ENCODE measurements at regions not wholly inside any gene's neighbourhood (a gene's known extent, or its start where the extent isn't known, plus 50 kb on each side); places are given as distances from the start of the nearest gene placed in this dataset.
A peak's percentile ranks its signal among the peaks of the same experiment; 100 is the strongest.

DNA sequence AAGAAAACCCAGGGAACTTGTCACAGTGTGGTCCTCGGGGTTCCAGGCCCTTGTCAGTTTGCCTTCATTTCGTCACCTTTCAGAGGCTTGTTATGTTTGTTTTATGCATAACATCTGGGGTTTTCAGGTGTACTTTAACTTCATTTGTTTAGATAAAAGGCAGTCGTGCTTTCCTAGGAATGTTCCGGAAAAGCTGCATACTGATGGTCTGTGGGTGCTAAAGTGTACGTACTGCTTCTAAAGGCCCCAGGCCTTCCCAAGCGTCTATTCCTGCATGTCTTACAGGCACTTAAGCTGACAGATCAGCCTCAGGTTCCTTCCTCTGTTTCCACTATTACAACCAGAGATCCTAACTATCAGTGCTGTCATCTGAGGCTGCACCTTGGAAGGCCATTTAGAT, 95.6 kb upstream of the ANKH start:
- no peaks in the 10 kb centered on the region for H3K36me3 ChIP-seq (ENCODE audit: control insufficient read depth, insufficient read depth, low read length)
- H3K4me1 ChIP-seq (ENCODE audit: control insufficient read depth, insufficient read depth, low read length, poor library complexity, severe bottlenecking): no peaks in the 10 kb centered on the region
- no peak overlapping the region for H3K4me3 ChIP-seq (ENCODE audit: extremely low read depth, insufficient read depth, low read length, poor library complexity, severe bottlenecking)
- no peak overlapping the region for H3K27ac ChIP-seq (ENCODE audit: low read depth, low read length, severe bottlenecking)
- WGBS, 2 experiments (ENCODE audit: insufficient coverage in 2 of 2): 96 to 98% methylated on average over 6 of the region's 6 CpGs
- no peaks in the 10 kb centered on the region for H3K9me3 ChIP-seq (ENCODE audit: control insufficient read depth, low read length)

DNA sequence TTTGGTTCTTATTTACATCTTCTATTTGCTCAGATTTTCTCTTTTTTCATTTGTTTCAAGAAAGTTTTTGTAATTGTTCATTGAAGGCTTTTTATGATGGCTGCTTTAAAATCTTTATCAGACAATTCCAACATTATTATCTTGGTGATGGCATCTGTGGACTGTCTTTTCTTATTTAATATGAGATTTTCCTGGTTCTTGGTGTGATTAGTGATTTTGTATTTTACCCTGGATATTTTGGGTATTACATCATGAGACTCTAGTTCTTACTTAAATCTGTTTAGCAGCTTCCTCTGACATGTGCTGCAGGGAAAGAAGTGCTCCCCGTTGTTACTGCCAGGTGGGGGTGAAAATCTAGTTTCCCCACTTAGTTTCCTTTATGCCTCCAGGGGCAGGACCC, 94.2 kb upstream of the ANKH start:
- no peaks in the 10 kb centered on the region for H3K4me1 ChIP-seq (ENCODE audit: control insufficient read depth, insufficient read depth, low read length, poor library complexity, severe bottlenecking)
- no peak overlapping the region for H3K27ac ChIP-seq (ENCODE audit: low read depth, low read length, severe bottlenecking)
- no peaks in the 10 kb centered on the region for H3K9me3 ChIP-seq (ENCODE audit: control insufficient read depth, low read length)
- H3K36me3 ChIP-seq (ENCODE audit: control insufficient read depth, insufficient read depth, low read length): no peaks in the 10 kb centered on the region
- 100% methylated on average over 1 of the region's 1 CpG; no CpG with 5 or more reads in 1 of the 2 experiments for WGBS, 2 experiments (ENCODE audit: insufficient coverage in 2 of 2)
- no peak overlapping the region for H3K4me3 ChIP-seq (ENCODE audit: extremely low read depth, insufficient read depth, low read length, poor library complexity, severe bottlenecking)

DNA sequence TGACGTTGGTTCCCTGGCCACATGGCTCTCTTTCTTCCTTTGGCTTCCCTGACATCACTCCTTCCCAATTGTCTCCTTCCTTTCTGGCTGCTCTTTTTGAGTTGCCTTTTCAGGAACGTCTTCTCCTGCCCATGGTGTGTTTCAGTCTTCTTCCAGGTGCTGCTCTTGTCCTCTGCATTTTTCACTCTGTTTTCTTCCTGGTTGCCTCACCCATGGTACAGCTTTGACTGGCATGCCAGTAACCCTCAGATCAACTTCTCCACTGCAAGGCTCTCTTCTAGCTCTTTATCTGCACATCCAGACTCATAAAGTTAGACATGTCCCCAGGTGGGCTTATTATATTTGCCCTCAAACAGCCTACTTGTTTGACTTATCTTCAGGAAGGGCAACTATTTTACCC, 91.0 kb upstream of the ANKH start:
- WGBS, 2 experiments (ENCODE audit: insufficient coverage in 2 of 2): 85 to 88% methylated on average over 2 of the region's 2 CpGs
- no peaks in the 10 kb centered on the region for H3K9me3 ChIP-seq (ENCODE audit: control insufficient read depth, low read length)
- no peaks in the 10 kb centered on the region for H3K36me3 ChIP-seq (ENCODE audit: control insufficient read depth, insufficient read depth, low read length)
- H3K4me3 ChIP-seq (ENCODE audit: extremely low read depth, insufficient read depth, low read length, poor library complexity, severe bottlenecking): no peak overlapping the region
- H3K4me1 ChIP-seq (ENCODE audit: control insufficient read depth, insufficient read depth, low read length, poor library complexity, severe bottlenecking): no peaks in the 10 kb centered on the region
- H3K27ac ChIP-seq (ENCODE audit: low read depth, low read length, severe bottlenecking): no peak overlapping the region

DNA sequence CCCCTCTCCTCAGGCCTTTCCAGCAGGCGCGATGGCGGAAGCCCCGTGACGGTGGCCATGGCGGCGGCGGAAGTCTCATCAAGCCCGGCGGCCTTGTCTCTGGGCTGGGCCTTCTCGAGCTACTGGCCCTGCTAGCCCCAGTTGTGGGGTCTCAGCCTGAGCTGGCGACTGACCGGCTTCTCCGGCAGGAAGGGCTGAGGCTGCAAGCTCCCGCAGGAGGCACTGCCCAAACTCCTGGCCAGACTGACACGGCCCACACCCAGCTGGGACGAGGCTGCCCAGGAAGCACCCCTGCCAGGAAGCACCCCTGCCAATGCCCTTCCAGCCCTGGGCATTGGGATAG, 88.5 kb upstream of the ANKH start:
- Histone ChIP-seq H3K4me3 (ENCODE audit: extremely low read depth, insufficient read depth, low read length, poor library complexity, severe bottlenecking) (no peak overlapping the region), H3K36me3 (ENCODE audit: control insufficient read depth, insufficient read depth, low read length) (no peaks in the 10 kb centered on the region), H3K4me1 (ENCODE audit: control insufficient read depth, insufficient read depth, low read length, poor library complexity, severe bottlenecking) (no peaks in the 10 kb centered on the region), H3K9me3 (ENCODE audit: control insufficient read depth, low read length) (no peaks in the 10 kb centered on the region), H3K27ac (ENCODE audit: low read depth, low read length, severe bottlenecking) (no peak overlapping the region)
- WGBS, 2 experiments (ENCODE audit: insufficient coverage in 2 of 2): 92 to 95% methylated on average over 16 to 17 of the region's 17 CpGs

DNA sequence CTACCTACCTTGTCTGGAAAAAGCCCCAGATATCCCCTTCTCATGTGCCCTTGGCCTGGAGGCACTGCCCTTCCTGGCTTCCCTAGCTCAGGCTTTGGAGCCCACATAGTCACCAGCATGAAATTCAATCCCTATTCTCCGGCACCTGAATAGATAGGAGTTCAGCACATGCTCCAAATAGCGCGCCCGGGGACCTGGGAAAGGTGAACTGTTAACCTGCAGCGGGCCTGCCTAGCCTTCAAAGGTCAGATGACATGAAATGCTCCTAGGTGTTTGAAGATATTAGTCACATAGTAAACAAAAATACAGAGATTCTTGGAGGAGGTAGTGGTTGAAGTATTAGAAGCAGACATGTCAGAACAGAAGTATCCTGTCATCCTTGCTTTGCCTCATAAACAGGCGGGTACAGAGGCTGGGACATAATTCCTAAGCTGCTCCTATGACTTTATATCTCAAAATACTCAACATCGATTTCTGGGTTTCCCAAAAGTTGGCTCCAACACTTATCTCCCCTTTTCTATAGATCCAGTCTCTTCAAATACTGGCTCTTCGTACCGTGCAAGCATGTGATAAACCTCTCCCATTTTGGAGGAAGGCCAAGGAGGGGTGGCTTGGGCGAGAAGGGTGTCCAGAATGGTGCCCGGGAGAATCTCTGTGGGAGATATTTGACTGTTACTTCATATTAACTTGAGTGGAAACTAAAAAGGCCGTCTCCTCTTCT, 88.0 kb upstream of the ANKH start:
- no peak overlapping the region for H3K4me3 ChIP-seq (ENCODE audit: extremely low read depth, insufficient read depth, low read length, poor library complexity, severe bottlenecking)
- no peaks in the 10 kb centered on the region for H3K36me3 ChIP-seq (ENCODE audit: control insufficient read depth, insufficient read depth, low read length)
- WGBS, 2 experiments (ENCODE audit: insufficient coverage in 2 of 2): 88 to 92% methylated on average over 2 to 7 of the region's 12 CpGs
- H3K27ac ChIP-seq (ENCODE audit: low read depth, low read length, severe bottlenecking): no peak overlapping the region
- no peaks in the 10 kb centered on the region for H3K4me1 ChIP-seq (ENCODE audit: control insufficient read depth, insufficient read depth, low read length, poor library complexity, severe bottlenecking)
- H3K9me3 ChIP-seq (ENCODE audit: control insufficient read depth, low read length): no peaks in the 10 kb centered on the region

DNA sequence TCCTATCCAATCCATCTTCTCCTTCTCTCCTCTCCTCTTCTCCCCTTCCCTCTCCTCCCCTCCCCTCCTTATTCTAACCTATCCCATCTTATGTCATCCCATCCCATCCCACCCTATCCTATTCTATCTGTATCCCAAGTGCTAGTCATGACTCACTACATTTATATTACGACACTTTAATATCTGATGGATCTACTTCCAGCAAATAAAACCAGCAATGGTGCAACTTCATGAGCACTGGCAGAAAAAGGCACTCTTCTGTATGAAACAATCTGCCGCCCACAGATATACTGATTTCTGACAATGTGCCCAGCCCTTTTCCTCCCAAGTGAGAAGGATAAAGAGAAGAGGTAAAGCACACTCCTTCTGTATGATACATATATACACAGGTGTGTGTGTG, 86.6 kb upstream of the ANKH start:
- WGBS, 2 experiments (ENCODE audit: insufficient coverage in 2 of 2): 92 to 94% methylated on average over 1 of the region's 2 CpGs
- Histone ChIP-seq H3K4me3 (ENCODE audit: extremely low read depth, insufficient read depth, low read length, poor library complexity, severe bottlenecking) (no peak overlapping the region), H3K9me3 (ENCODE audit: control insufficient read depth, low read length) (no peaks in the 10 kb centered on the region), H3K4me1 (ENCODE audit: control insufficient read depth, insufficient read depth, low read length, poor library complexity, severe bottlenecking) (no peaks in the 10 kb centered on the region), H3K27ac (ENCODE audit: low read depth, low read length, severe bottlenecking) (no peak overlapping the region), H3K36me3 (ENCODE audit: control insufficient read depth, insufficient read depth, low read length) (no peaks in the 10 kb centered on the region)

DNA sequence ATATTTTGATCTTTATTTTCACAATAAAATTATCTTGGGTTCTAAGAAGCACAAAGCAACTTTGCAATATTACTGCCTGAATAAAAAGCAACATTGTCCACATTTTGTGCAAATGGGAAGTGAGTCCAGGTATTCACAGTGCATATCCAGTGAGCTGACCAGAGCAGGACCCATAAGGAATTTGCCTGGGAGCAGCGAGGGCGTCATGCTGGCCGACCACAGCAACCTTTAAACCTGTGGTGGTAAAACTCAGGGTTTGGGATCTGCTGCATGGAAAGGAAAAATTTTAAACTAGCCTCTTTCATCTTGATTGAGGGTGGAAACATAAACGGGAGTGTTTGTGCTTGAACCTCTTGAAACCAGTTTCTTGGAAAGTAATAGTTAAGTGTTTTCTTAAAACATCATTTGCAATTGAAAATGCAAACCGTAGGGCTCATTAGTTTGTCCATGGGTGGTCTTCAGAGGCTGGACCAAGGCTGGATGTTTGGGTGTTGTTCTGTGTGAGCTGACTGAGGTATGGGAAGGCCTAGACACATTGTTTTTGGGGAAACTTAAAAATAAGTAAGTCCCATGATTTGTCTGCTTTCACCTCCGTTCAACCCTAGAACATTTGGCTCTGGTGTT, 85.0 kb upstream of the ANKH start:
- WGBS, 2 experiments (ENCODE audit: insufficient coverage in 2 of 2): 38 to 48% methylated on average over 5 of the region's 6 CpGs
- Histone ChIP-seq H3K4me1 (ENCODE audit: control insufficient read depth, insufficient read depth, low read length, poor library complexity, severe bottlenecking) (no peaks in the 10 kb centered on the region), H3K36me3 (ENCODE audit: control insufficient read depth, insufficient read depth, low read length) (no peaks in the 10 kb centered on the region), H3K9me3 (ENCODE audit: control insufficient read depth, low read length) (no peaks in the 10 kb centered on the region), H3K4me3 (ENCODE audit: extremely low read depth, insufficient read depth, low read length, poor library complexity, severe bottlenecking) (no peak overlapping the region), H3K27ac (ENCODE audit: low read depth, low read length, severe bottlenecking) (no peak overlapping the region)

DNA sequence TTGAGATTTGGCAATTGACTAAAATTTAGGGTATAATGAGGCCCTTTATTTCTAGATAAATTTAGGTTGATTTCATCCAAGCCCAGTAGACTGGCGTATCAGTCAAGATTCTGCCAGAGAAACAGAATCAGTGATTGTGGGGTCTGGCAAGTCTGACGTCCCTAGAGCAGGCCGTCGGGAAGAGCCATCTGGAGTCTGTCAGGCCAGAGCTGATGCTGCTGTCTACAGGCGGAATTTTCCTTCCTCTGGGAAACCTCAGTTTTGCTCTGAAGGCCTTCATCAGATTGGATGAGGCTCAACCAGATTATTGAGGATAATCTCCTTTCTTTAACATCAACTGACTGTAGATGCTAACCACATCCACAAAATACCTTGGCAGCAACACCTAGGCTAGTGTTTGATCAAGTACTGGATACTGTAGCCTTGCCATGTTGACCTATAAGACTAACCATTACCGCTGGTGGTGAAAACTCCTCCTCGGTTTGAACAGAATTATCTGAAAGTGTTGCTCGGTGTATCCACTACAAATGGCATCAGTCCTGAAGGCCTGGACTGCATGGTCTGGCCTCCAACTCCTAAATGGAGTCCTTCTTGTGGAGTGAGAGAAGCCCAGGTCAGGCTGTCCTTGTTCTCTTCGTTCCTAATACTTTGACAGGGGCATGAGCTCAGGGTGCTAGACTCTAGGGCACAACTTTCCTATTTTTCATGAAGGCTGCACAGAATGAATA, 83.2 kb upstream of the ANKH start:
- peak overlapping the region; percentile 74 for H3K27ac ChIP-seq (ENCODE audit: low read depth, low read length, severe bottlenecking)
- 78 to 80% methylated on average over 9 of the region's 9 CpGs for WGBS, 2 experiments (ENCODE audit: insufficient coverage in 2 of 2)
- no peaks in the 10 kb centered on the region for H3K9me3 ChIP-seq (ENCODE audit: control insufficient read depth, low read length)

DNA sequence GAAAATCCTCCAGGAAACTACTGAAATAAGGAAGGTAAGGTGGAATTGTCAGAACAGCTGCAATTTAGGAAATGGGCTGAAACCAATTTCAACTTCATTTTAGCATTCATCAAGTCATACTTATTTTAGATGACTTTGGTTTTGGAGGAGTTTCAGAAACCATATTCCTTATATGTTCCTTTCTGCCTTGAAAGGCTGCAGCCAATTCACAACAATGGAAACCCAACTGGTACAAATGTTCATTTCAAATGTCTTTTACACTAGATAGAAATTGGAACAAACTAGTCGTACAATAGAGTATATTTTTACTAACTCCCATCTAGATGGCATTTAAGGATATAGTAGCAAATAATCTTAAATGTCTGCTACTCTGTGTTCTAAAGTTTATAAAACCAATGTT, 82.6 kb upstream of the ANKH start:
- no peaks in the 10 kb centered on the region for H3K9me3 ChIP-seq (ENCODE audit: control insufficient read depth, low read length)
- peak overlapping the region; percentile 60 for H3K27ac ChIP-seq (ENCODE audit: low read depth, low read length, severe bottlenecking)
- WGBS, 2 experiments (ENCODE audit: insufficient coverage in 2 of 2): no CpG with 5 or more reads among the region's 1 CpG
- H3K36me3 ChIP-seq (ENCODE audit: control insufficient read depth, insufficient read depth, low read length): no peaks in the 10 kb centered on the region
- no peak overlapping the region for H3K4me3 ChIP-seq (ENCODE audit: extremely low read depth, insufficient read depth, low read length, poor library complexity, severe bottlenecking)
- no peaks in the 10 kb centered on the region for H3K4me1 ChIP-seq (ENCODE audit: control insufficient read depth, insufficient read depth, low read length, poor library complexity, severe bottlenecking)

More for the DNA sequence above, 83.2 kb upstream of the ANKH start:
- Histone ChIP-seq H3K4me1 (ENCODE audit: control insufficient read depth, insufficient read depth, low read length, poor library complexity, severe bottlenecking) (no peaks in the 10 kb centered on the region), H3K4me3 (ENCODE audit: extremely low read depth, insufficient read depth, low read length, poor library complexity, severe bottlenecking) (no peak overlapping the region), H3K36me3 (ENCODE audit: control insufficient read depth, insufficient read depth, low read length) (no peaks in the 10 kb centered on the region)

DNA sequence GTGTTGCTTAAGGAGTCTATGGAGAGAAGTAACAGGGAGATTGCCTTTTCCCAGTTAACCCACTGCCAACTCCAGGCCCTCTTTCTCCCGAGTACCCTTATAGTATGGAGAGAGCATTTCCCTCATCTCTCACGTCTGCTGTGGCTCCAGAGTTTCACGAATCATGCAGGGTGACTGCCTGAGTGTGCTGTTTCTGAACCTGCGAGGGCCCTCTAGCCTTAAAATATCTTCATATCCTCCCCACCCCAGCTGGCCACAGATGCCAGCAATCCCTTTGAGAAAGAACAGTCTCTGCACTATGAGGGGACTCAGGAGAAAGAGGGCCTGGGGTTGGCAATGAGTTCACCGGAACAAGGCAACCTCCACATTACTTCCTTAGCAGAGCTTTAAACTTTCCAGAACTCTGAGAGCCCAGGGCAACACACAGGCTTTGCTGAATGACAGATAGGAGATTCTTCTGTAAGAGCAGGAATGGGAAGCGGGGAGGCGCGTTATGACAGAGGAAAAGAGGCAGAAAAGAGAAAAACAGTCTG, 81.6 kb upstream of the ANKH start:
- H3K4me1 ChIP-seq (ENCODE audit: control insufficient read depth, insufficient read depth, low read length, poor library complexity, severe bottlenecking): no peaks in the 10 kb centered on the region
- 94 to 100% methylated on average over 3 to 6 of the region's 8 CpGs for WGBS, 2 experiments (ENCODE audit: insufficient coverage in 2 of 2)
- no peak overlapping the region for H3K4me3 ChIP-seq (ENCODE audit: extremely low read depth, insufficient read depth, low read length, poor library complexity, severe bottlenecking)
- no peaks in the 10 kb centered on the region for H3K9me3 ChIP-seq (ENCODE audit: control insufficient read depth, low read length)
- H3K27ac ChIP-seq (ENCODE audit: low read depth, low read length, severe bottlenecking): peak overlapping the region; percentile 60
- H3K36me3 ChIP-seq (ENCODE audit: control insufficient read depth, insufficient read depth, low read length): no peaks in the 10 kb centered on the region

Measured in mesodermal cell (in vitro differentiated cells).